GM23338 (cell line): ENCODE measurements at regions not wholly inside any gene's neighbourhood (a gene's known extent, or its start where the extent isn't known, plus 50 kb on each side); places are given as distances from the start of the nearest gene placed in this dataset.

Experiments used
- CREB1 ChIP-seq: fragments of 250-450 bp; sonication (Bioruptor Pico); IDR thresholded peaks from 2 replicates; pipeline ENCODE4 v1.5.0; 2020; ENCODE audit warnings: low read depth, mild to moderate bottlenecking, moderate library complexity
- EZH2 ChIP-seq: fragments of 200-600 bp; sonication (generic); IDR thresholded peaks from one replicate; pipeline ENCODE4 v1.8.0; 2017; ENCODE audit warnings: antibody characterized with exemption, mild to moderate bottlenecking, low read depth; ENCODE audit not compliant: unreplicated experiment
- EZH2phosphoT487 ChIP-seq: fragments of 200-600 bp; sonication (generic); IDR thresholded peaks from one replicate; pipeline ENCODE4 v1.8.1; 2018; ENCODE audit warnings: antibody characterized with exemption; ENCODE audit not compliant: unreplicated experiment
- JUNB ChIP-seq: IDR thresholded peaks from one replicate; pipeline ENCODE4 v1.6.1; 2016; ENCODE audit warnings: antibody characterized with exemption; ENCODE audit not compliant: unreplicated experiment
- NANOG ChIP-seq: IDR thresholded peaks from 2 replicates; pipeline ENCODE4 v1.6.1; 2016; ENCODE audit warnings: antibody characterized with exemption, borderline replicate concordance
- POLR2AphosphoS5 ChIP-seq: IDR thresholded peaks from 2 replicates; pipeline ENCODE4 v1.6.1; 2016; ENCODE audit warnings: antibody characterized with exemption, low read depth
- REST ChIP-seq: IDR thresholded peaks from one replicate; pipeline ENCODE4 v1.6.1; 2018; ENCODE audit warnings: antibody characterized with exemption; ENCODE audit not compliant: unreplicated experiment
- STAT1 ChIP-seq: IDR thresholded peaks from one replicate; pipeline ENCODE4 v1.6.1; 2016; ENCODE audit warnings: antibody characterized with exemption; ENCODE audit not compliant: unreplicated experiment
- ZNF114 ChIP-seq: fragments of 250-450 bp; sonication (Bioruptor Pico); IDR thresholded peaks from 2 replicates; pipeline ENCODE4 v1.5.0; 2020; ENCODE audit warnings: mild to moderate bottlenecking, moderate library complexity
- ZNF331 ChIP-seq: fragments of 250-450 bp; sonication (Bioruptor Pico); IDR thresholded peaks from 2 replicates; pipeline ENCODE4 v1.5.0; 2020; ENCODE audit warnings: low read depth, mild to moderate bottlenecking, moderate library complexity
- TF ChIP-seq, protein P1 (sequence below), 2 experiments: fragments of 200-600 bp in 1 of 2; sonication (generic) in 1 of 2; conservative IDR thresholded peaks; 2 replicates each; pipeline versions ENCODE4 v1.5.1 to v1.6.1; 2016 to 2017; ENCODE audit warnings: antibody characterized with exemption in 2 of 2, low read depth in 2 of 2, mild to moderate bottlenecking in 2 of 2, moderate library complexity in 1 of 2
- TF ChIP-seq, protein P2 (sequence below): IDR thresholded peaks from 2 replicates; pipeline ENCODE4 v1.6.1; 2016; ENCODE audit warnings: antibody characterized with exemption

- TF ChIP-seq, protein P1, sequence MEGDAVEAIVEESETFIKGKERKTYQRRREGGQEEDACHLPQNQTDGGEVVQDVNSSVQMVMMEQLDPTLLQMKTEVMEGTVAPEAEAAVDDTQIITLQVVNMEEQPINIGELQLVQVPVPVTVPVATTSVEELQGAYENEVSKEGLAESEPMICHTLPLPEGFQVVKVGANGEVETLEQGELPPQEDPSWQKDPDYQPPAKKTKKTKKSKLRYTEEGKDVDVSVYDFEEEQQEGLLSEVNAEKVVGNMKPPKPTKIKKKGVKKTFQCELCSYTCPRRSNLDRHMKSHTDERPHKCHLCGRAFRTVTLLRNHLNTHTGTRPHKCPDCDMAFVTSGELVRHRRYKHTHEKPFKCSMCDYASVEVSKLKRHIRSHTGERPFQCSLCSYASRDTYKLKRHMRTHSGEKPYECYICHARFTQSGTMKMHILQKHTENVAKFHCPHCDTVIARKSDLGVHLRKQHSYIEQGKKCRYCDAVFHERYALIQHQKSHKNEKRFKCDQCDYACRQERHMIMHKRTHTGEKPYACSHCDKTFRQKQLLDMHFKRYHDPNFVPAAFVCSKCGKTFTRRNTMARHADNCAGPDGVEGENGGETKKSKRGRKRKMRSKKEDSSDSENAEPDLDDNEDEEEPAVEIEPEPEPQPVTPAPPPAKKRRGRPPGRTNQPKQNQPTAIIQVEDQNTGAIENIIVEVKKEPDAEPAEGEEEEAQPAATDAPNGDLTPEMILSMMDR (conservative IDR thresholded peaks at IDR 0.05; ENCODE audit: low read depth in 2 of 2), result no peak
- no peak for TF ChIP-seq REST
- no peak for TF ChIP-seq EZH2phosphoT487
- no peak for TF ChIP-seq CREB1
- no peak for TF ChIP-seq POLR2AphosphoS5
- no peak for TF ChIP-seq JUNB
- TF ChIP-seq STAT1, result no peak
- no peak for TF ChIP-seq EZH2
- no peak for TF ChIP-seq ZNF331 (CRISPR knock-in tag)
- TF ChIP-seq, protein P2, sequence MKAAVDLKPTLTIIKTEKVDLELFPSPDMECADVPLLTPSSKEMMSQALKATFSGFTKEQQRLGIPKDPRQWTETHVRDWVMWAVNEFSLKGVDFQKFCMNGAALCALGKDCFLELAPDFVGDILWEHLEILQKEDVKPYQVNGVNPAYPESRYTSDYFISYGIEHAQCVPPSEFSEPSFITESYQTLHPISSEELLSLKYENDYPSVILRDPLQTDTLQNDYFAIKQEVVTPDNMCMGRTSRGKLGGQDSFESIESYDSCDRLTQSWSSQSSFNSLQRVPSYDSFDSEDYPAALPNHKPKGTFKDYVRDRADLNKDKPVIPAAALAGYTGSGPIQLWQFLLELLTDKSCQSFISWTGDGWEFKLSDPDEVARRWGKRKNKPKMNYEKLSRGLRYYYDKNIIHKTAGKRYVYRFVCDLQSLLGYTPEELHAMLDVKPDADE, result no peak
- no peak for TF ChIP-seq ZNF114
- no peak for TF ChIP-seq NANOG
Observed at GRCh38 chr7:25632616-25633015, 404.3 kb upstream of the NPVF start.
